ENCODE measurements at regions not wholly inside any gene's neighbourhood (a gene's known extent, or its start where the extent isn't known, plus 50 kb on each side); places are given as distances from the start of the nearest gene placed in this dataset.

DNA sequence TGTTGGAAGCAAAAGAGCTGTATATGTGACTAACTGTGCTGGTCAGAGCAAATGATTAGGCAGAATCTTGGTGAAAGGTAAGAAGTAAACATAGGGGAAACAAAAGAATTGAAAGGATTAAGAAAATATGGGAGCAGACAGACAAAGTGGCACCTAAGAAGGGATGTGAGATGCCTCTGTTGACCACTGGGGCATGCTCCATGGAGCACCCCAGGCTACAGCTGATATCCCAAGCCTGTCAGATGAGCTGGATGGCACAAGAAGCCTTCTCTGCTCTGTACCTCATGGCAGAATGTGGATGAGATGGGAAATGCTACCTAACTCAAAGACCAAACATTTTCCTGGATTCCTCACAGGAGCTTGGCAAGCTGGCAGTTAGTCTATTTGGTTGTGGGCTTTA lies 89.3 kb upstream of the SLIT3 start:
- TF ChIP-seq EZH2 (IDR thresholded peaks at IDR 0.05; ENCODE audit: borderline replicate concordance, insufficient read depth, low read depth, low read length, poor library complexity, severe bottlenecking) (no peak), CTCF (IDR thresholded peaks at IDR 0.05) (no peak)
- intact Hi-C loops (cut with micrococcal nuclease), result no loop called here
- ChIA-PET POLR2A (no interaction called here), CTCF (no interaction called here)
- H3K4me2 ChIP-seq (replicated peaks; ENCODE audit: low read depth, low read length, poor library complexity, severe bottlenecking), result no peak overlapping the region
- peaks cover 9% of the 10 kb centered on the region for H3K27me3 Mint-ChIP-seq
- no peak overlapping the region for H3K4me3 ChIP-seq (ENCODE audit: control extremely low read depth in 1 of 5, extremely low read depth in 1 of 5, insufficient read depth in 1 of 5, low read depth in 2 of 5, low read length in 4 of 5)
- H4K20me1 ChIP-seq (ENCODE audit: control insufficient read depth, insufficient read depth, low read length, poor library complexity, severe bottlenecking), result no peaks in the 10 kb centered on the region
- no peak overlapping the region for H3K27ac ChIP-seq (ENCODE audit: low read length in 2 of 2)
- no peak overlapping the region for H3K4me3 Mint-ChIP-seq
- DNase-seq (no peak), ATAC-seq (ENCODE audit: low read depth) (no peak)
- H3K9ac ChIP-seq (ENCODE audit: low read length), result no peak overlapping the region
- H3K27ac Mint-ChIP-seq, result no peak overlapping the region
- H3K4me1 Mint-ChIP-seq, result no peaks in the 10 kb centered on the region
- peaks cover 0 to 6% (median 0%) of the 10 kb centered on the region in 4 experiments for H3K27me3 ChIP-seq (replicated peaks in 1 of 4; ENCODE audit: control extremely low read depth in 1 of 4, control insufficient read depth in 3 of 4, insufficient read depth in 4 of 4, low read length in 3 of 4)
- H3K9me3 Mint-ChIP-seq (ENCODE audit: insufficient read depth), result no peaks in the 10 kb centered on the region
- H3K36me3 ChIP-seq (replicated peaks in 1 of 2; ENCODE audit: control extremely low read depth in 1 of 2, control insufficient read depth in 1 of 2, extremely low read depth in 1 of 2, insufficient read depth in 2 of 2, low read length in 1 of 2), result no peaks in the 10 kb centered on the region
- H3K4me1 ChIP-seq (ENCODE audit: control insufficient read depth in 2 of 2, insufficient read depth in 2 of 2, low read length in 2 of 2), result no peaks in the 10 kb centered on the region
- H3K79me2 ChIP-seq (ENCODE audit: control insufficient read depth, insufficient read depth, low read length), result no peaks in the 10 kb centered on the region
- peaks cover 0 to 4% (median 0%) of the 10 kb centered on the region in 3 donors for H3K9me3 ChIP-seq (ENCODE audit: control extremely low read depth in 1 of 3, control insufficient read depth in 2 of 3, insufficient read depth in 1 of 3, low read length in 2 of 3)
- H2AFZ ChIP-seq (ENCODE audit: insufficient read depth, low read depth, low read length, poor library complexity, severe bottlenecking), result no peak overlapping the region

DNA sequence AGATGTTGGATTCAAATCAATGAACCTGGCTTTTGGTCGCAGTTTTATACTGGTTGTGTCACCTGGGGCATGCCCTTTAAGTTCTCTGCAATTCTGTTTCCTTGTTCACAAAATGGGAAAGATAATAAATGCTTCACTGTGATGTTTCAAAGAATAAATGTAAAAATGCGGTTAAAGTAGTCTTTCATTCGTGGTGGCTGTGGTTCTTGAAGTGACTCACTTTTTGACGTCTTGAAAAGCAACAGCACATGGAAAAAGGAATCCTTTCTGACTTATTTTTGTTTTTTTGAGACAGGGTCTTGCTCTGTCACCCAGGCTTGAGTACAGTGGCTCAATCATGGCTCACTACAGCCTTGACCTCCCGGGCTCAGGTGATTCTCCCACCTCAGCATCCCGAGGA lies 88.4 kb upstream of the SLIT3 start:
- Histone ChIP-seq H3K4me1 (ENCODE audit: control insufficient read depth in 2 of 2, insufficient read depth in 2 of 2, low read length in 2 of 2) (no peaks in the 10 kb centered on the region), H3K9me3 (ENCODE audit: control extremely low read depth in 1 of 3, control insufficient read depth in 2 of 3, insufficient read depth in 1 of 3, low read length in 2 of 3) (peaks cover 0 to 9% (median 0%) of the 10 kb centered on the region in 3 donors), H3K79me2 (ENCODE audit: control insufficient read depth, insufficient read depth, low read length) (no peaks in the 10 kb centered on the region), H3K4me2 (replicated peaks; ENCODE audit: low read depth, low read length, poor library complexity, severe bottlenecking) (no peak overlapping the region), H3K9ac (ENCODE audit: low read length) (no peak overlapping the region), H4K20me1 (ENCODE audit: control insufficient read depth, insufficient read depth, low read length, poor library complexity, severe bottlenecking) (no peaks in the 10 kb centered on the region), H2AFZ (ENCODE audit: insufficient read depth, low read depth, low read length, poor library complexity, severe bottlenecking) (no peak overlapping the region), H3K27ac (ENCODE audit: low read length in 2 of 2) (no peak overlapping the region), H3K36me3 (replicated peaks in 1 of 2; ENCODE audit: control extremely low read depth in 1 of 2, control insufficient read depth in 1 of 2, extremely low read depth in 1 of 2, insufficient read depth in 2 of 2, low read length in 1 of 2) (no peaks in the 10 kb centered on the region), H3K27me3 (replicated peaks in 1 of 4; ENCODE audit: control extremely low read depth in 1 of 4, control insufficient read depth in 3 of 4, insufficient read depth in 4 of 4, low read length in 3 of 4) (peaks cover 0 to 6% (median 0%) of the 10 kb centered on the region in 4 experiments), H3K4me3 (ENCODE audit: control extremely low read depth in 1 of 5, extremely low read depth in 1 of 5, insufficient read depth in 1 of 5, low read depth in 2 of 5, low read length in 4 of 5) (no peak overlapping the region)
- no peaks in the 10 kb centered on the region for H3K4me1 Mint-ChIP-seq
- CTCF ChIA-PET, result no interaction called here
- H3K9me3 Mint-ChIP-seq (ENCODE audit: insufficient read depth), result no peaks in the 10 kb centered on the region
- peaks cover 9% of the 10 kb centered on the region for H3K27me3 Mint-ChIP-seq
- intact Hi-C loops (cut with micrococcal nuclease), result no loop called here
- POLR2A ChIA-PET, result no interaction called here
- ATAC-seq (ENCODE audit: low read depth) (no peak), DNase-seq (no peak)
- TF ChIP-seq CTCF (IDR thresholded peaks at IDR 0.05) (no peak), EZH2 (IDR thresholded peaks at IDR 0.05; ENCODE audit: borderline replicate concordance, insufficient read depth, low read depth, low read length, poor library complexity, severe bottlenecking) (no peak)
- no peak overlapping the region for H3K4me3 Mint-ChIP-seq
- 80% methylated on average over 6 of the region's 6 CpGs for WGBS (ENCODE audit: insufficient coverage)
- no peak overlapping the region for H3K27ac Mint-ChIP-seq

All from B cell (primary cell).